HUES64 (cell line): ENCODE measurements at regions not wholly inside any gene's neighbourhood (a gene's known extent, or its start where the extent isn't known, plus 50 kb on each side); places are given as distances from the start of the nearest gene placed in this dataset.

ENCODE experiments used
- H3K27ac ChIP-seq: 2 replicates; pipeline ENCODE4 v1.7.0; 2013; ENCODE audit warnings: low read depth, low read length, inconsistent platforms
- H3K27me3 ChIP-seq: 2 replicates; pipeline ENCODE4 v1.6.1; 2013; ENCODE audit warnings: mild to moderate bottlenecking, low read length; ENCODE audit not compliant: insufficient read depth
- H3K36me3 ChIP-seq: 2 replicates; pipeline ENCODE4 v1.6.1; 2013; ENCODE audit warnings: mild to moderate bottlenecking, low read length; ENCODE audit not compliant: insufficient read depth
- H3K4me1 ChIP-seq: 2 replicates; pipeline ENCODE4 v1.6.1; 2013; ENCODE audit warnings: mild to moderate bottlenecking, low read length, moderate library complexity; ENCODE audit not compliant: insufficient read depth
- H3K4me3 ChIP-seq: 2 replicates; pipeline ENCODE4 v1.5.1; 2013; ENCODE audit warnings: mild to moderate bottlenecking, low read length, moderate library complexity
- H3K9ac ChIP-seq: 2 replicates; pipeline ENCODE4 v1.6.1; 2013; ENCODE audit warnings: mild to moderate bottlenecking, low read depth, low read length
- H3K9me3 ChIP-seq: 2 replicates; pipeline ENCODE4 v1.6.1; 2013; ENCODE audit warnings: low read depth, low read length; ENCODE audit not compliant: insufficient read depth
- WGBS: fragments of 150-250, 120-280 bp; methylation state at CpG from one replicate; pipeline ENCODE4 v1.1.7; 2013; ENCODE audit warnings: missing lambda C conversion rate; 5-methylcytosine and 5-hydroxymethylcytosine counted together

DNA sequence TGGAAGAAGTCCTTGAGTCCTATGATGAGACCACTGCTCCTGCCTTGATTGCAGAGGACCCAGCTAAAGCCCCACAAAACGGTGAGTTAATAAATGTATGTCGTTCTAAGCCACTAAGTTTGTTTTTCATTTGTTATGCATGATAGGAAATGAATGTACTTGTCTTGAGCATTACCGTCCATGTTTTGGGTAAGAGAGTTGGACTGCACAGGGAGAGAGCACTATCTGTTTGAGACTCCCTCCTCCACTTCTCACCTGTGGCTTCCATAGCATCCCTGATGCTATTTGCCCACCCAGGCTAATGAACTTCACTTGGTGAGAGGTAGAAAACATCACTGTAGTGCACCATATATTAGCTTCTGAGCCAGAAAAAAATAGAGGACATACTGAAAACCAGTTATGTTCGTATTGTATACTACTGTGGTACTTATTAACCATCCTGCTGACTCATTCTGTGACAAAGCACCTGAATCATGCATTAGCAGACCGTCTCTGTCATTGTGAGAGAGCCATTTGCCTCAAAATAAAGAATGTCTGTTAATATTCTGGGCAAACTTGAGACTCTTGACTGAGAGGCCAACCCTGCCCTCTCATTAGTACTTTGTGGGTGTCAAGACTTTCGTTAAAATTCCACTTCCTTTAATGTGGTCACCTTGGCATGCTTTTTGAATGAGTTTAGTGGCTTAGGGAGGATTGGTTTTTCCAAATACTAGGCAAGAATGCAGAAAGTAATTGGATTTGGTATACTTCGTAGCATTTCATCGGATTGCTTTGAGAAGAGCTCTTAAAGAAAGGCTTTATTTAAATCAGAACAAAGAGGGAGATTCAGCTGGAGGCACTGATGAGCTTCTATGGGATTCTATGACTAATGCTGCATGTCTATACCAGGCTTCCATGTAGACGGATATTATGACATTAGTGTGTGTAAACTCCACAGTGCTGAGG, 99.3 kb upstream of the GRPR start:
- peaks cover 9% of the 10 kb centered on the region; the same call in 1 of the 2 replicates for H3K4me1 ChIP-seq

DNA sequence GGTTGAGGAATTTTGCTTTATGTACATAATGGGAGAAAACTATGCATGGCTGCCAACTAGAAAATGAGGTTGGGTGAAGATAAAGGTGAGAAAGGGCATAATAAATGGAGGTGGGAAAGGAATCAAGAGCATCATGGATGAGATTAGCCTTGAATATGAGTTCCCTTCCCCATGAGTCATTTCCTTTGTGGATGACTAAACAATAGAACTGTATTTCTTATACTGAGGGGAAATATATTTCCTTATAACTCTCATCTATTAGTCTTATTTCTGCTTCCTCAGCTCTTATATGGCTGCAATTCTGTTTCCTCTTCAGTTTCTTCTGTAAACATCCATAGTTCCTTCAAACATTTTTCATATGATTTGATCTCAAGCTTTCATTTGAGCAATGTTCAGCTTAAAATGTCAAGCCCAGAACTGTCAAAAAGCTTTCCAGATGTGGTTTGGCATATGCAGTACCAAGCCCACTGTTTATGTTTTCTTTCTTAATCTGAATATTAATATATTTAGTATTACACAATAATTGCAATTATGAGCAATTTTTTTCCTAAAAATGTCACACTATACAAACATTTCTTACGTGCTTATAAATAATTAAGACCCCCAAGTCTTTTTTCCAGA, 100.7 kb upstream of the GRPR start:
- H3K4me1 ChIP-seq = peaks cover 9% of the 10 kb centered on the region; the same call in 1 of the 2 replicates
- no peak overlapping the region for H3K4me3 ChIP-seq
- no peaks in the 10 kb centered on the region for H3K9me3 ChIP-seq
- H3K27me3 ChIP-seq = no peaks in the 10 kb centered on the region
- H3K27ac ChIP-seq = no peak overlapping the region
- 0% methylated on average over 1 of the region's 1 CpG for WGBS
- H3K36me3 ChIP-seq = no peaks in the 10 kb centered on the region
- H3K9ac ChIP-seq = no peak overlapping the region

More for the DNA sequence above, 99.3 kb upstream of the GRPR start:
- H3K27ac ChIP-seq = no peak overlapping the region
- WGBS = 79% methylated on average over 9 of the region's 9 CpGs
- no peaks in the 10 kb centered on the region for H3K36me3 ChIP-seq
- no peak overlapping the region for H3K4me3 ChIP-seq
- H3K27me3 ChIP-seq = no peaks in the 10 kb centered on the region
- no peaks in the 10 kb centered on the region for H3K9me3 ChIP-seq
- H3K9ac ChIP-seq = no peak overlapping the region

DNA sequence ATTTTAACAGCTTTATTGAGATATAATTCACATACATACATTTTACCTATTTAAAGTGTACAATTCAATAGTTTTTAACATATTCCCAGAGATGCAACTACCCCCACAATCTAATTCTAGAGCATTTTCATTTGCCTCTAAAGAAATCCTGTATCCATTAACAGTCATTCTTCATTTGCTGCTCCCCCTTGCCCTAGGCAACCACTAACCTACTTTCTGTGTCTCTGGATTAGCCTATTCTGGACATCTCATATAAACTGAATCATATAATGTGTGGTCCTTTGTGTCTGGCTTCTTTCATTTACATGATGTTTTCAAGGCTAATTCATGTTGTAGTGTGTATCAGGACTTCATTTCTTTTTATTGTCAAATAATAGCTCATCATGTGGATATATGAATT, 105.1 kb upstream of the GRPR start:
- no peaks in the 10 kb centered on the region for H3K4me1 ChIP-seq
- H3K9ac ChIP-seq = no peak overlapping the region
- no peaks in the 10 kb centered on the region for H3K36me3 ChIP-seq
- no peaks in the 10 kb centered on the region for H3K27me3 ChIP-seq
- H3K4me3 ChIP-seq = no peak overlapping the region
- H3K27ac ChIP-seq = no peak overlapping the region
- H3K9me3 ChIP-seq = no peaks in the 10 kb centered on the region

DNA sequence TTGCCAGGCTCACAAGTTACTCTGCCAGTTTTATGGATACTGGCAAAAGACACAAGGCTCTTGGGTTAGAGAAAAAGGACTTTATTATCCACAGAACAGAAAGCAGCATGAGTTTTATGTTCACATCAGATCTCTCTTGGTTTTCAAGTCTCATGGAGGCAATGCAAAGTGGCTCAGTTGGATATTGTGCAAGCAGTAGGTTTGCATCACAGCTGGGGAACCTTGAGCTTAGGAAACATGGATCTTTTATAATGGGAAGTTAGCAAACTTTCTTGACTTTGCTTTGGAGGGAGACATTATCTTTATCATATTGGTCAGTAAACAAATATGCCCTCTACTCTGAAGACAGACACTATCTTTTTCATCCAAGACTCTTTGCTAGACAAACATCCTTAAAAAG, 109.2 kb upstream of the GRPR start:
- no peaks in the 10 kb centered on the region for H3K27me3 ChIP-seq
- H3K27ac ChIP-seq = no peak overlapping the region
- H3K4me3 ChIP-seq = no peak overlapping the region
- H3K4me1 ChIP-seq = no peaks in the 10 kb centered on the region
- no peak overlapping the region for H3K9ac ChIP-seq
- H3K36me3 ChIP-seq = no peaks in the 10 kb centered on the region
- H3K9me3 ChIP-seq = no peaks in the 10 kb centered on the region

DNA sequence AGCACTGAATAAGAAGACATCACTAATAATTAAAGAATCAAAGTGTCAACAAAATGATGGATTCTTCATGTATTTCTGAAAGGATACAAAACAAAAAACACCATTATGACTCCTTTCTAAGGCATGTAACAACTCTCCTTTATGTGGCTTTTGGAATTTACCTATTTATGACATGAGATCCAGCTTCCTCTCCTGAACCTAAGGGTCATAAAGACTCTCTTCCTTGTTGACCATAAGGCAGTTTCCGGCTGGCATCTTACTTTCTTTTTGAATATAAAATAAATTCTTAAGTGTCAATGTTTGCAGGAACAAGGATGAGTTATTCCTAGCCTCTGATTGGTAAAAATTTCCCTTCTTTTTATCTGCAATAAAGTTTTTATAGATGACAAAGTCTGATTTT, 111.1 kb upstream of the GRPR start:
- Histone ChIP-seq H3K9ac (no peak overlapping the region), H3K9me3 (no peaks in the 10 kb centered on the region), H3K4me1 (no peaks in the 10 kb centered on the region), H3K27ac (no peak overlapping the region), H3K27me3 (no peaks in the 10 kb centered on the region), H3K36me3 (no peaks in the 10 kb centered on the region), H3K4me3 (no peak overlapping the region)
- no CpG with 5 or more reads among the region's 1 CpG for WGBS

DNA sequence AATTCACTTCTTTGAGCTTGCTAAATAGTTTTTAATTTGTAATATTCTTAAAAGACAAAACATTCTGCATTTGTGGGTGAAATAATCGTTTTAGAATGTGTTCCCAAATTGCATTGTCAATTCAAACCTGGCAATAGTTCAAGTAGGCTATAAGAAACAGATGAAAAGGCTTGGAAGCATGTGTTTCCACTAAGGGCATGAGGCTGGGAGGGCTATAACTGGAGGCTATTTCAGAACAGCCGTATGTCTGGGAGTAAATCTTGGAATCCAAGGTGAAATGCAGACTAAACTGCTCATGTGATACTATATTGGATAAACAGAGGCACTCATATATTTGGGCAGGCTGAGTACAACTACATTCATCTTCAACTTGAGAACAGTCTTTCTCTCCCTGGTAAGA, 117.4 kb upstream of the GRPR start:
- Histone ChIP-seq H3K4me3 (no peak overlapping the region), H3K9ac (no peak overlapping the region), H3K27ac (no peak overlapping the region), H3K27me3 (no peaks in the 10 kb centered on the region), H3K36me3 (no peaks in the 10 kb centered on the region), H3K9me3 (peaks cover 10% of the 10 kb centered on the region; the same call in 1 of the 2 replicates), H3K4me1 (no peaks in the 10 kb centered on the region; the same call in none of the 2 replicates)
- 98% methylated on average over 2 of the region's 2 CpGs for WGBS

DNA sequence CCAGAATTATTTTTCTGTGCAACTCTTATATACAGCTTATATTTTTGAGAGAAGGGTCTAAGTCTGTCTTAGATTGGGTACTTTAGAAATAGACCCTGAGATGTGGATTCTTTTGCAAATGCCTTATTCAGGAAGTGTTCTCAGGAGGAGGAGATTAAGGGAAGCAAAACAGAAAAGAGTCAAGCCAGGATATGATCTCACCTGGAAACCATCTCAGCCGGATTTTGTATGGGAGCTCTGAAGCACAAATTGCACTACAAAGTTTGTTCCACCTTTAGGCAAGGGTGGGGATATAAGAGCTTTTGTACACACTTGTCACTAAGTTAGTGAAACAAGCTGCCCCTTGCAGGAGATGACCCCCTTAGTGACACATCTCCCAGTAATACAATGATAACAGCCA, 121.2 kb upstream of the GRPR start:
- no peaks in the 10 kb centered on the region; the same call in none of the 2 replicates for H3K4me1 ChIP-seq
- no peak overlapping the region for H3K4me3 ChIP-seq
- H3K27ac ChIP-seq = no peak overlapping the region
- 71% methylated on average over 1 of the region's 1 CpG for WGBS
- H3K36me3 ChIP-seq = no peaks in the 10 kb centered on the region
- no peak overlapping the region for H3K9ac ChIP-seq
- H3K27me3 ChIP-seq = no peaks in the 10 kb centered on the region
- H3K9me3 ChIP-seq = peaks cover 11% of the 10 kb centered on the region; the same call in 1 of the 2 replicates

DNA sequence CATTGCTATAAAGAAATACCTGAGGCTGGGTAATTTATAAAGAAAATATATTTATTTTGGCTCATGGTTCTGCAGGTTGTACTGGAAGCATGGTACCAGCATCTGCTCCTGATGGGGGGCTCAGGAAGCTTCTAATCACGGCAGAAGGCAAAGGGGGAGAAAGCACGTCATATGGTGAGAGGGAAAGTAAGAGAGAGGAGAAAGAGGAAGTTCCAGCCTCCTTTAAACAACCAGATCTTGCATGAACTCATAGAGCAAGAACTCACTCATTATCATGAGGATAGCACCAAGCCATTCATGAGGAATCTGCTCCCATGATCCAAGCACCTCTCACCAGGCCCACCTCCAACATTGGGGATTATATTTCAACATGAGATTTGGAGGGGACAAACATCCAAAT, 125.0 kb upstream of the GRPR start:
- no peaks in the 10 kb centered on the region; the same call in none of the 2 replicates for H3K4me1 ChIP-seq
- H3K9me3 ChIP-seq = peaks cover 11% of the 10 kb centered on the region; the same call in 1 of the 2 replicates
- H3K36me3 ChIP-seq = no peaks in the 10 kb centered on the region
- no peak overlapping the region for H3K4me3 ChIP-seq
- H3K27ac ChIP-seq = no peak overlapping the region
- H3K27me3 ChIP-seq = no peaks in the 10 kb centered on the region
- no peak overlapping the region for H3K9ac ChIP-seq
- 89% methylated on average over 1 of the region's 2 CpGs for WGBS

DNA sequence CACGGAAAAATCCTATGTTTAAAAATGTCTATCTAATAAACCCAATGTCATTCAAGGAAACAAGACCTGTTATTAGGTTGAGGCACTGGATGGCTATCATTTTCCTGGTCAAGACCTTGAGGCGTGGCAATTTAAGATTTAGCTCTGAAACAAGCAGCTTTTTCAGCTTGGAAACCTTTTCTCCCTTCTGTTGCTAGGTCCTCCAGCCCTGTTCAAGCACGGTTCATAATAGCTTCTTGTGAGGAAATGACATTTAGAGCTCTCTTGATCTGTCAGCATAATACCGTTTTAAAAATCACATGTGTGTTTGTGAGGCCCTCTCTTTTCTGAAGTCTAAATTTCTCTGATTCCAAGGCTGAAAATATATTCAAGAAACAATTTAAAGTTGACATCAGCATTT, 133.6 kb upstream of the GRPR start:
- Histone ChIP-seq H3K9ac (no peak overlapping the region), H3K4me3 (no peak overlapping the region), H3K36me3 (no peaks in the 10 kb centered on the region), H3K27me3 (no peaks in the 10 kb centered on the region), H3K4me1 (peaks cover 6% of the 10 kb centered on the region; the same call in 1 of the 2 replicates), H3K27ac (no peak overlapping the region), H3K9me3 (no peaks in the 10 kb centered on the region)
- WGBS = 88% methylated on average over 3 of the region's 4 CpGs

DNA sequence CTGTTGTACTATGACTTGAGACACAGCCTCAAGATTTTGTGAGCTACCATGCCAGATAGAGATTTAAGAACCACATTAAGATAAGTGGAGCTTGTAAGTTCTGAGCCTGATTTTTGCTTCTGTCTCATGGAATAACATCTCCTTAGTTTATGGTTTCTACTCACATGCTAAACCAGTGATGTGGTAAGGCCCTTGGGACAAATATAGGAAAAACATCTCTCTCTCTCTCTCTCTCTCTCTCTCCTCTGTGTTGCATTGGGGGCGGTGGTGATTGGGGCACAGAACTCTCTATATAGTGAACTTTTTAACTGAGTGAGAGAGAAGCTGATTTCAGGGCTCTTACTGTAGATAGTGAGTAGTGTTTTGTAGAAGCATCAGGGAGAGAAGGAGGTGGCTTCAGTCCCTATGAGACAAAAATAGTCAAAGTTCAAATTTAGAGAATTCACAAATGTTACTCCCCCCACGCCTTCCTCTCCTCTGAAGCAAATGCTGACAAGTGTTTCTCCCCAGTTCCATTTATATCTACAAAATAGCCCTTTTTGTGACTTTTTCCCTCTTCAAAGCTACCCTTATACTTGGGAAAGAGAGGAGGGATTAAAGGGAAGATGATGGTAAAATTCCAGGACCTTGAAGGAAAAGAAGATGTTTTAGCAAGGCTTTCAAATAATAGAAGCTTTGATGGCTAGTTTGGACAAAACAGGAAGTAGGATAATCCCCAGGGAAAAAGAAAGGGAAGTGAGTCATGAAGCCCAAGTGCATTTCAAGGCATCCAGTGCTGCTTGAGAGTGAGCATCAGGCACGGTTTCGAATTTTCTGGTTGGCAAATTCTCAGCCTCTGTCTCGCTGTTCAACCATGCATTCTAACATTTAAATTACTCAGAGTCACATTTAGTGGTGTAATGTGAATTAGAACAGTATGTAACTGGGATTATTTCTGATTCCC, 134.3 kb upstream of the AP1S2 start:
- no peaks in the 10 kb centered on the region for H3K27me3 ChIP-seq
- 59% methylated on average over 4 of the region's 5 CpGs for WGBS
- no peak overlapping the region for H3K27ac ChIP-seq
- H3K36me3 ChIP-seq = no peaks in the 10 kb centered on the region
- H3K4me3 ChIP-seq = no peak overlapping the region
- no peak overlapping the region for H3K9ac ChIP-seq
- no peaks in the 10 kb centered on the region for H3K9me3 ChIP-seq
- H3K4me1 ChIP-seq = peaks cover 6% of the 10 kb centered on the region; the same call in 1 of the 2 replicates
